ENCODE measurements at regions not wholly inside any gene's neighbourhood (a gene's known extent, or its start where the extent isn't known, plus 50 kb on each side); places are given as distances from the start of the nearest gene placed in this dataset.
"Not testable (repeated sequence)": the region's sequence is repeated elsewhere in the genome, so short reads cannot be mapped to it uniquely, and the experiment has no call there.

GRCh38 chr3:110519071-110519470 is 552.5 kb upstream of the NECTIN3 start:
- TF ChIP-seq POLR2A (IDR thresholded peaks at IDR 0.05; ENCODE audit: low read depth, low read length), result no peak
- no peak for TF ChIP-seq POLR2AphosphoS5 (IDR thresholded peaks at IDR 0.05; ENCODE audit: low read depth, low read length)
- no peak for TF ChIP-seq TAF1 (IDR thresholded peaks at IDR 0.05; ENCODE audit: borderline replicate concordance, low read depth, low read length)
- no peak for DNase-seq (ENCODE audit: insufficient read length)
- no peak for FAIRE-seq

GRCh38 chr3:110521019-110521418 is 550.6 kb upstream of the NECTIN3 start:
- DNase-seq (ENCODE audit: insufficient read length) (no peak), FAIRE-seq (no peak)
- TF ChIP-seq POLR2A (IDR thresholded peaks at IDR 0.05; ENCODE audit: low read depth, low read length), result no peak
- no peak for TF ChIP-seq POLR2AphosphoS5 (IDR thresholded peaks at IDR 0.05; ENCODE audit: low read depth, low read length)
- TF ChIP-seq TAF1 (IDR thresholded peaks at IDR 0.05; ENCODE audit: borderline replicate concordance, low read depth, low read length), result no peak

- DNase-seq (ENCODE audit: insufficient read length); FAIRE-seq: not testable (repeated sequence)
Measured at GRCh38 chr3:110525558-110526064, 546.0 kb upstream of the NECTIN3 start.

GRCh38 chr3:110526777-110527727 is 544.6 kb upstream of the NECTIN3 start:
- FAIRE-seq (no peak), DNase-seq (ENCODE audit: insufficient read length) (no peak)
- TF ChIP-seq TAF1 (IDR thresholded peaks at IDR 0.05; ENCODE audit: borderline replicate concordance, low read depth, low read length), result no peak
- TF ChIP-seq POLR2AphosphoS5 (IDR thresholded peaks at IDR 0.05; ENCODE audit: low read depth, low read length), result no peak

GRCh38 chr3:110528305-110529121 is 543.1 kb upstream of the NECTIN3 start:
- DNase-seq (ENCODE audit: insufficient read length) (no peak), FAIRE-seq (no peak)
- TF ChIP-seq POLR2A (IDR thresholded peaks at IDR 0.05; ENCODE audit: low read depth, low read length) (no peak), POLR2AphosphoS5 (IDR thresholded peaks at IDR 0.05; ENCODE audit: low read depth, low read length) (no peak), TAF1 (IDR thresholded peaks at IDR 0.05; ENCODE audit: borderline replicate concordance, low read depth, low read length) (no peak)

GRCh38 chr3:110530902-110531301 is 540.7 kb upstream of the NECTIN3 start:
- DNase-seq (ENCODE audit: insufficient read length) (no peak), FAIRE-seq (no peak)
- TF ChIP-seq POLR2A (IDR thresholded peaks at IDR 0.05; ENCODE audit: low read depth, low read length), result no peak
- TF ChIP-seq TAF1 (IDR thresholded peaks at IDR 0.05; ENCODE audit: borderline replicate concordance, low read depth, low read length), result no peak
- TF ChIP-seq POLR2AphosphoS5 (IDR thresholded peaks at IDR 0.05; ENCODE audit: low read depth, low read length), result no peak

GRCh38 chr3:110533089-110533488 is 538.5 kb upstream of the NECTIN3 start:
- TF ChIP-seq POLR2AphosphoS5 (IDR thresholded peaks at IDR 0.05; ENCODE audit: low read depth, low read length), result no peak
- TF ChIP-seq TAF1 (IDR thresholded peaks at IDR 0.05; ENCODE audit: borderline replicate concordance, low read depth, low read length), result no peak
- no peak for TF ChIP-seq POLR2A (IDR thresholded peaks at IDR 0.05; ENCODE audit: low read depth, low read length)
- no peak for DNase-seq (ENCODE audit: insufficient read length)
- no peak for FAIRE-seq

GRCh38 chr3:110542552-110543150 is 529.0 kb upstream of the NECTIN3 start:
- DNase-seq (ENCODE audit: insufficient read length) (no peak), FAIRE-seq (no peak)
- TF ChIP-seq POLR2A (IDR thresholded peaks at IDR 0.05; ENCODE audit: low read depth, low read length) (no peak), POLR2AphosphoS5 (IDR thresholded peaks at IDR 0.05; ENCODE audit: low read depth, low read length) (no peak), TAF1 (IDR thresholded peaks at IDR 0.05; ENCODE audit: borderline replicate concordance, low read depth, low read length) (no peak)

- FAIRE-seq (no peak), DNase-seq (ENCODE audit: insufficient read length) (no peak)
- TF ChIP-seq POLR2AphosphoS5 (IDR thresholded peaks at IDR 0.05; ENCODE audit: low read depth, low read length) (no peak), TAF1 (IDR thresholded peaks at IDR 0.05; ENCODE audit: borderline replicate concordance, low read depth, low read length) (no peak), POLR2A (IDR thresholded peaks at IDR 0.05; ENCODE audit: low read depth, low read length) (no peak)
Measured at GRCh38 chr3:110544730-110545129, 526.9 kb upstream of the NECTIN3 start.

- FAIRE-seq (no peak), DNase-seq (ENCODE audit: insufficient read length) (no peak)
- TF ChIP-seq POLR2A (IDR thresholded peaks at IDR 0.05; ENCODE audit: low read depth, low read length) (no peak), POLR2AphosphoS5 (IDR thresholded peaks at IDR 0.05; ENCODE audit: low read depth, low read length) (no peak), TAF1 (IDR thresholded peaks at IDR 0.05; ENCODE audit: borderline replicate concordance, low read depth, low read length) (no peak)
Measured at GRCh38 chr3:110550511-110550910, 521.1 kb upstream of the NECTIN3 start.

GRCh38 chr3:110562621-110563020 is 509.0 kb upstream of the NECTIN3 start:
- TF ChIP-seq TAF1 (IDR thresholded peaks at IDR 0.05; ENCODE audit: borderline replicate concordance, low read depth, low read length) (no peak), POLR2AphosphoS5 (IDR thresholded peaks at IDR 0.05; ENCODE audit: low read depth, low read length) (no peak), POLR2A (IDR thresholded peaks at IDR 0.05; ENCODE audit: low read depth, low read length) (no peak)
- DNase-seq (ENCODE audit: insufficient read length) (no peak), FAIRE-seq (no peak)

Data from GM12892 (cell line).